ENCODE measurements at regions not wholly inside any gene's neighbourhood (a gene's known extent, or its start where the extent isn't known, plus 50 kb on each side); places are given as distances from the start of the nearest gene placed in this dataset.

GRCh38 chr4:19317377-19317776 lies 934.3 kb upstream of the SLIT2 start:
- no peak overlapping the region for H3K4me2 ChIP-seq (ENCODE audit: insufficient read depth, low read length)
- H3K27me3 ChIP-seq (ENCODE audit: control insufficient read depth in 2 of 2, insufficient read depth in 2 of 2, low read length in 2 of 2) = no peaks in the 10 kb centered on the region
- no peak overlapping the region for H3K9ac ChIP-seq (replicated peaks; ENCODE audit: extremely low read depth, insufficient read depth, low read length)
- no TSS peak for BruUV-seq (replicated peaks)
- no peaks in the 10 kb centered on the region for H4K20me1 ChIP-seq (replicated peaks; ENCODE audit: control insufficient read depth, extremely low read depth, insufficient read depth, low read length)
- ChIA-PET POLR2A (no interaction called here), CTCF (interaction anchor here (1.1 kb wide), 1 partner anchor 9 kb away, joined by 4 read pairs; no protein-coding TSS in a partner anchor)
- H3K9me3 ChIP-seq (replicated peaks; ENCODE audit: control insufficient read depth, insufficient read depth, low read length) = no peaks in the 10 kb centered on the region
- no peaks in the 10 kb centered on the region for H3K9me1 ChIP-seq (replicated peaks; ENCODE audit: control insufficient read depth, extremely low read depth, insufficient read depth, low read length)
- H2AFZ ChIP-seq (ENCODE audit: low read depth, low read length) = no peak overlapping the region
- H3K36me3 ChIP-seq (ENCODE audit: control insufficient read depth in 2 of 2, extremely low read depth in 1 of 2, insufficient read depth in 2 of 2, low read length in 2 of 2) = no peaks in the 10 kb centered on the region
- no peaks in the 10 kb centered on the region for H3K4me1 ChIP-seq (ENCODE audit: control insufficient read depth, extremely low read depth, insufficient read depth, low read length)
- H3K27ac ChIP-seq (ENCODE audit: insufficient read depth, low read depth, low read length) = no peak overlapping the region
- TF ChIP-seq MYC (IDR thresholded peaks at IDR 0.05; ENCODE audit: low read depth, low read length) (no peak), FOS (IDR thresholded peaks at IDR 0.05; ENCODE audit: borderline replicate concordance, insufficient read depth, low read length) (no peak), EZH2 (IDR thresholded peaks at IDR 0.05; ENCODE audit: borderline replicate concordance, low read depth, low read length, severe bottlenecking) (no peak), POLR2AphosphoS5 (IDR thresholded peaks at IDR 0.05; ENCODE audit: insufficient read depth, low read depth, low read length) (no peak), POLR2A (IDR thresholded peaks at IDR 0.05; ENCODE audit: low read depth, low read length) (no peak), MAX (IDR thresholded peaks at IDR 0.05; ENCODE audit: insufficient read depth, insufficient read length) (no peak), JUN (IDR thresholded peaks at IDR 0.05; ENCODE audit: borderline replicate concordance, insufficient read depth, insufficient read length, low read depth) (no peak), GATA2 (IDR thresholded peaks at IDR 0.05; ENCODE audit: insufficient read depth, insufficient read length, low read depth, low read length) (no peak), CTCF (IDR thresholded peaks at IDR 0.05; ENCODE audit: extremely low read depth in 1 of 2, insufficient read depth in 1 of 2, low read depth in 1 of 2, low read length in 2 of 2) (no peak)
- DNase-seq (ENCODE audit: low read depth, low spot score) = no peak
- H3K79me2 ChIP-seq (ENCODE audit: control insufficient read depth, insufficient read depth, low read length) = no peaks in the 10 kb centered on the region
- no peak for FAIRE-seq
- dilution Hi-C loops (cut with MboI; ENCODE audit: extremely low pct_ligation_motif_present, low sequenced_read_pairs) = no loop called here
- intact Hi-C loops (cut with micrococcal nuclease) = no loop called here
- H3K4me3 ChIP-seq (replicated peaks in 1 of 3; ENCODE audit: insufficient read depth in 1 of 3, low read depth in 1 of 3, low read length in 3 of 3) = no peak overlapping the region

Data from endothelial cell of umbilical vein (primary cell).